ENCODE measurements at regions not wholly inside any gene's neighbourhood (a gene's known extent, or its start where the extent isn't known, plus 50 kb on each side); places are given as distances from the start of the nearest gene placed in this dataset.
"Not testable (repeated sequence)": the region's sequence is repeated elsewhere in the genome, so short reads cannot be mapped to it uniquely, and the experiment has no call there.

DNA sequence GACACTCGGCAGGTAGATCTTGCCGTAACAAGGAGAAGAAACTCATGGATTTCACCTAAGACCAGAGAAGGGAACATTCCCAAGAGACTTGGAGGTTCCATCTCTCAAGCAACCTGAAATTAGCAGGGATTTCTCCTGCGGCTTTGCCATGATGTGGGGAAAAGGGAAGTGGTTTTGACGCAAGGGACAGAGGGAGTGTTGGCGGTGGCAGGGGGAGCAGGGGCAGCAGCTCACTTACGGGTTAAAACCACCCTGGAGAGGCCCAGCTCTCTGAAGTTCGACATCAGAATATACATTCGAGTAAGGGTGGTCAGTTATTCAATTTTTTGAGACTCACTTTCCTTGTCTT lies 76.1 kb upstream of the POMP start:
- H3K27me3 ChIP-seq (replicated peaks) = no peaks in the 10 kb centered on the region
- H3K4me1 ChIP-seq (replicated peaks) = peaks cover 31% of the 10 kb centered on the region
- no peak overlapping the region for H3K4me3 ChIP-seq
- H3K27ac ChIP-seq = no peak overlapping the region
- no peak for DNase-seq (ENCODE audit: low read depth in 1 of 2, low spot score in 2 of 2)
- H3K36me3 ChIP-seq = no peaks in the 10 kb centered on the region
- no peaks in the 10 kb centered on the region for H3K9me3 ChIP-seq (replicated peaks)

DNA sequence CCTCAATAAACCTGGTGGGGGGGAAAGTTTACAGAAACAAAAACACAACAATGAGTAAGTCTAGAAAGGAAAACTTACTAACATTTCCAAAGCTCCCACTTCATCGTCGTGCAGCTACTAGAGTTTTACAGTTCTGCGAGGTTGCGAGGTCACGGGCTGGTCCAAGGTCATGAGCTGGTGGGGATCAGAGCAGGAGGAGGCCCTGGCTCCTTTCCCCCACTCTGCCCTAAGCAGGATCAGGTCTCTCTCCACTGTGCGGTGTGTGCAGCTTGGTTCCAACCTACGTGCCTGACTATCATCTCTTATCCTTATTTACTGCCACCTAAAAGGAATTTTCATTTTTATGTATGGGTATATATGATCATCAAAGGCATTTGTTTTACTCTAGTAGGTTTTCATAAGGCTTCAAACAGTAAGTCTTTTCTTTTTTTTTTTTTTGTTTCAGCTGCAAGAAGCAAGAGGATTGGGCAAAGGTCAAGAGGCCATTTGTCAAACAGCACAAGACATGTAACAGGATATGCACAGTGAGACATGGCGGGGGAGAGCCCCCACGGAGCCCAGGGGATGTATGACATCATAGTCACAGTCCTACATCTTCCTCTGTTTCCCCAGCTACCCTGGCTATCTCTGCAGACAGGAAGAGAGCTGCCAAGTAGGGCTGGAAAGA lies 76.6 kb upstream of the POMP start:
- Histone ChIP-seq H3K27ac (no peak overlapping the region), H3K27me3 (replicated peaks) (no peaks in the 10 kb centered on the region), H3K9me3 (replicated peaks) (no peaks in the 10 kb centered on the region), H3K4me1 (replicated peaks) (peaks cover 31% of the 10 kb centered on the region), H3K36me3 (no peaks in the 10 kb centered on the region), H3K4me3 (no peak overlapping the region)
- DNase-seq (ENCODE audit: low read depth in 1 of 2, low spot score in 2 of 2) = no peak

GRCh38 chr13:28581451-28581850 lies 77.5 kb upstream of the POMP start:
- peaks cover 26% of the 10 kb centered on the region for H3K4me1 ChIP-seq (replicated peaks)
- H3K27me3 ChIP-seq (replicated peaks) = no peaks in the 10 kb centered on the region
- no peak overlapping the region for H3K4me3 ChIP-seq
- H3K9me3 ChIP-seq (replicated peaks) = no peaks in the 10 kb centered on the region
- DNase-seq (ENCODE audit: low read depth in 1 of 2, low spot score in 2 of 2) = no peak
- no peaks in the 10 kb centered on the region for H3K36me3 ChIP-seq
- H3K27ac ChIP-seq = no peak overlapping the region

DNA sequence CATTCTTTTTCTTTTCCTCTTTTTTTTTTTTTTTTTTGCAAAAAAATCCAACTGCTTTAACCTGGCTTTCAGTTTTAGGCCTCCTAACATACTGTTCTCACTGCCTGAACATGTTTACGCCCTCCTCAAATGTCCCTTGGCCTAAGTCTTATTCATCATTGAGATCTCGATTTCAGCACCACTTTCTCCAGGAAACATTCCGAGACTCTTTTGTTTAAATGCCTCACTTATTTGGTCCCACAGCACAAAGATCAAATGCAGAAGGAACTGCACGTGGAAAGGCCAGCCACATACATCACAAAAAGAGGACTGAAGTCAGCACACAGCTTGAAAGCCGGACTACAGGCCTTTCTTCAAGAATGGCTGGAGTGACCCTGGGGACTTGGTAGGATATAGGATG lies 79.2 kb upstream of the POMP start:
- Histone ChIP-seq H3K9me3 (replicated peaks) (no peaks in the 10 kb centered on the region), H3K4me1 (replicated peaks) (peaks cover 17% of the 10 kb centered on the region), H3K27me3 (replicated peaks) (no peaks in the 10 kb centered on the region), H3K27ac (no peak overlapping the region), H3K36me3 (no peaks in the 10 kb centered on the region), H3K4me3 (no peak overlapping the region)
- DNase-seq (ENCODE audit: low read depth in 1 of 2, low spot score in 2 of 2) = no peak

DNA sequence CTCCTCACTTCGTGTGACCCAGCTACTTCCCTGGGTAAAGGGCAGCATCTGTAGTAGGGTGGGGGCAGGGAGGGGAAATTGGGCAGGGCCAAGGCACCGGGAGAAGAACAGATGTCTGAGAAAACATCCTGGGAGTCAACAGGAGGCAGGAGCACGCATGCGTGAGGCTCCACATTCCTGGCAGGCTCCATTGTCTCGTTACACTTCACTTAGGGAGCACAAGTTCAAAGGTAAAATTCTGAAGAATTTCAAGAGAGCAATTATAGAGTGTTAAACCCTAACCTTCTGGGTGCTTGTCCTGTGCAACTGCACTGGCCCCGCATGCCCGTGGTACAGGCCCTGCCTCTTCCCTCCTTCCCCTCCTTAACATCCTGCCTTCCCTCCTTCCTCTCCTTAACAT lies 79.6 kb upstream of the POMP start:
- Histone ChIP-seq H3K27me3 (replicated peaks) (no peaks in the 10 kb centered on the region), H3K9me3 (replicated peaks) (no peaks in the 10 kb centered on the region), H3K36me3 (no peaks in the 10 kb centered on the region), H3K4me3 (no peak overlapping the region), H3K4me1 (replicated peaks) (peaks cover 21% of the 10 kb centered on the region), H3K27ac (no peak overlapping the region)
- no peak for DNase-seq (ENCODE audit: low read depth in 1 of 2, low spot score in 2 of 2)

DNA sequence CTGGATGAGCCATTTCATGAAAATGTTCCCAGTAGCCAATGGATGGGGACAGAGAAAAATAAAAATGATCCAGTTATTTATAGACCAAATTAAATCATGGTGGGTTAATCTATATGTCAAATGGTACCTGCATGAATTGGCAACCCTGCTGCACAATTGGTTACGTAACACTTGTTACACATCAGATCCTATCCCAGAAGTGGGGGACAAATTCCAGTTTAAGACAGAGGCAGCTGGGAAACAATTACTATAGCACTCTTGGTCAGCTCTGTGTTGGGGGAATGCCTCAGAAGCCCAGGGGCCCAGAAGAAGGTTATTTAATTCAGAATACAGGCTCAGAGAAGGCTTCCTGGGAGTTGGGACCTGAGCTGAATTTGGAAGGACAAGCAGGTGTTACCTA lies 81.1 kb upstream of the FLT1 start:
- Histone ChIP-seq H3K36me3 (no peaks in the 10 kb centered on the region), H3K4me1 (replicated peaks) (peaks cover 15% of the 10 kb centered on the region), H3K9me3 (replicated peaks) (no peaks in the 10 kb centered on the region), H3K4me3 (no peak overlapping the region), H3K27me3 (replicated peaks) (no peaks in the 10 kb centered on the region), H3K27ac (no peak overlapping the region)
- no peak for DNase-seq (ENCODE audit: low read depth in 1 of 2, low spot score in 2 of 2)

DNA sequence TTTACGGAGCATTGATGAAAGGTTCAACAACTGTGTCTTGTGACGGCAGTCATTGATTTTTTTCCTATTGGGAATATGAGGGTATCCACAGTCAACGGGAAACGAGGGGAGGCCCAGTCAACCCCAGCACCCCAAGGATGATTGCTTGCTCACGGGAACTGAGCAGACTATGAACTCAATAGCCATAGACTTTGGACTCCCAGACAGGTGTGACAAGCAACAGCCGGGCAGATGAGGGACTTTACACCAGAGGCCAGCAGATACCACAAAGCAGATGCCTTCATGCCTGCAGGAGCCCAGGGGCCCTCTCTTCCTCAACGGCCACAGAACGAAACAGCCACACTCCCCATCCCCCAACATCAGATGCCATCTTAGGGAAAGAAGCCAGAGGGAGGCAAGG lies 80.3 kb upstream of the FLT1 start:
- Histone ChIP-seq H3K27me3 (replicated peaks) (no peaks in the 10 kb centered on the region), H3K4me1 (replicated peaks) (peaks cover 15% of the 10 kb centered on the region), H3K27ac (peak overlapping the region; percentile 94), H3K36me3 (no peaks in the 10 kb centered on the region), H3K9me3 (replicated peaks) (no peaks in the 10 kb centered on the region), H3K4me3 (peak overlapping the region; percentile 11; the same call in 1 of the 2 replicates)
- no peak for DNase-seq (ENCODE audit: low read depth in 1 of 2, low spot score in 2 of 2)

DNA sequence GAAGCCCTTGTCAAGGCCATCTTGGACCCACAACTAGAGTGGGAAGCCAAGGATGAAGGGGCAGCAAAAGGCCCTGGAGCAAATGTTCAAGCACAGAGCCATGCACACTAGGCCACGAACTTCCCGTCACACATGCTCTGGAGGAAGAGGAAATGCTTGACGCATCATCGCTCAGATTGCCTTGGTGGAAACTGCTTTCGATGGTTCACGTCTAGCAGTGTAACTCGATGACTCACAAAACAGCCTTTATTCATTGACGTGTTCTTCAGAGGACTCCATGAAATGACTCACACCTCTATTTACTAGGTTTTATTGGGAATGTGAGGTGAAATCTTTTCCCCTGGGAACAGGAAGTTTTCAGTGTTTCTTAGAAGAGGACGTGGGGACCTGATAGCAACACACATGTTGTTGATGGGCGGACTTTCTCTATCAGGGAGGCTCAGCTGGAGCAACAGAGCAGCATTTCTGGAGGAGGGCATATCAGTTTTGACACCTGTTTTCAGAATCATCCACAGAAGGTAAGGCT lies 79.8 kb upstream of the FLT1 start:
- no peaks in the 10 kb centered on the region for H3K27me3 ChIP-seq (replicated peaks)
- H3K36me3 ChIP-seq = no peaks in the 10 kb centered on the region
- peak; percentile 81 to 87 for DNase-seq (ENCODE audit: low read depth in 1 of 2, low spot score in 2 of 2)
- H3K9me3 ChIP-seq (replicated peaks) = no peaks in the 10 kb centered on the region
- peak overlapping the region; percentile 94 for H3K27ac ChIP-seq
- peaks cover 15% of the 10 kb centered on the region for H3K4me1 ChIP-seq (replicated peaks)
- H3K4me3 ChIP-seq = peak overlapping the region; percentile 11; the same call in 1 of the 2 replicates

- no peak overlapping the region for H3K4me3 ChIP-seq
- no peaks in the 10 kb centered on the region for H3K36me3 ChIP-seq
- no peaks in the 10 kb centered on the region for H3K9me3 ChIP-seq (replicated peaks)
- no peaks in the 10 kb centered on the region for H3K27me3 ChIP-seq (replicated peaks)
- peaks cover 15% of the 10 kb centered on the region for H3K4me1 ChIP-seq (replicated peaks)
- DNase-seq (ENCODE audit: low read depth in 1 of 2, low spot score in 2 of 2) = no peak
- H3K27ac ChIP-seq = peak overlapping the region; percentile 94
Measured at GRCh38 chr13:28573595-28574373, 78.9 kb upstream of the FLT1 start.

DNA sequence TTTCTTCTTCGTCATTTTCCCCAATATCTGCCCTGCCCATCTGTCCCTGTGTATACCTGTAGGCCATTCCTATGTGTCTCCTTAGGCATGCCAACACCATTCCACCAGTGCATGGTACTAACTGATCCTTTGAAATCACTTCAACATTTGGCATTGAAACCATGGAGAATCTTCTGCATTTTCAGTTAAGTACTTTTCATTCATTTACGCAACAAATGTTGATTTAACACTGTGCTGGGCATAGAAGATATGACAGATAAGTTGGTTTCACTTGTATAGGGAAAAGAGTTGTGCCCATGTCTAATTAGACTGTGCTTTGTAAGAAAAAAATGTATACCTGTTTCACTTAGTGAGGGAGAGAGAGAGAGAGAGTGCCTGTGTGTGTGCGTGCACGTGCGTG lies 77.9 kb upstream of the FLT1 start:
- no peaks in the 10 kb centered on the region for H3K9me3 ChIP-seq (replicated peaks)
- no peak overlapping the region for H3K27ac ChIP-seq
- H3K36me3 ChIP-seq = no peaks in the 10 kb centered on the region
- H3K4me3 ChIP-seq = no peak overlapping the region
- DNase-seq (ENCODE audit: low read depth in 1 of 2, low spot score in 2 of 2) = no peak
- H3K4me1 ChIP-seq (replicated peaks) = peaks cover 15% of the 10 kb centered on the region
- no peaks in the 10 kb centered on the region for H3K27me3 ChIP-seq (replicated peaks)

GRCh38 chr13:28570356-28570755 lies 75.4 kb upstream of the FLT1 start:
- not testable (repeated sequence) for H3K9me3 ChIP-seq (replicated peaks); H3K4me3 ChIP-seq; H3K27ac ChIP-seq; DNase-seq (ENCODE audit: low read depth in 1 of 2, low spot score in 2 of 2); H3K36me3 ChIP-seq; H3K27me3 ChIP-seq (replicated peaks)
- peaks cover 13% of the 10 kb centered on the region for H3K4me1 ChIP-seq (replicated peaks)

GRCh38 chr13:28569886-28570285 lies 75.0 kb upstream of the FLT1 start:
- Histone ChIP-seq H3K4me1 (replicated peaks) (peaks cover 8% of the 10 kb centered on the region), H3K27me3 (replicated peaks) (no peaks in the 10 kb centered on the region), H3K36me3 (no peaks in the 10 kb centered on the region), H3K27ac (no peak overlapping the region), H3K9me3 (replicated peaks) (no peaks in the 10 kb centered on the region), H3K4me3 (no peak overlapping the region)
- DNase-seq (ENCODE audit: low read depth in 1 of 2, low spot score in 2 of 2) = no peak

- no peaks in the 10 kb centered on the region for H3K4me1 ChIP-seq (replicated peaks)
- no peaks in the 10 kb centered on the region for H3K36me3 ChIP-seq
- H3K4me3 ChIP-seq = no peak overlapping the region
- no peaks in the 10 kb centered on the region for H3K9me3 ChIP-seq (replicated peaks)
- no peaks in the 10 kb centered on the region for H3K27me3 ChIP-seq (replicated peaks)
- no peak overlapping the region for H3K27ac ChIP-seq
- DNase-seq (ENCODE audit: low read depth in 1 of 2, low spot score in 2 of 2) = no peak
Measured at GRCh38 chr13:28568286-28568685, 73.4 kb upstream of the FLT1 start.

DNA sequence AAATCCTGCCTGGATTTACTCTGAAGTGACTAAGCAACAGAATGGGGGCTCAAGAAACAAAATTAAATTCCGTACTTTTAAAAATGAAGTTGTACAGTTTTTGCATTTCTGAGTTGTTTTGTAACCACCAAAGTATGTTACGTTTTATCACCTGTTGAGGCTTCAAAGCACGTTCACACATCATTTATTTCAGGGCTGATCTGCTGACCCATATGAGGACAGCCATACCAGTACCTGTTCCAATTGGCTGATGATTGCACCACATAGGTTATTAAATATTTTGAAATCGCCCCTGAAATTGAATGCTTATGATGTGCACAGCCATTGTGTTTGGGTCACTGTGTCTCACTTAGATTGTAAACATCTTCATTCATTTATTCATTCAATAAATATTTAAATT lies 72.0 kb upstream of the FLT1 start:
- DNase-seq (ENCODE audit: low read depth in 1 of 2, low spot score in 2 of 2) = no peak
- Histone ChIP-seq H3K27ac (no peak overlapping the region), H3K27me3 (replicated peaks) (no peaks in the 10 kb centered on the region)

More for the DNA sequence above, 72.0 kb upstream of the FLT1 start:
- Histone ChIP-seq H3K36me3 (no peaks in the 10 kb centered on the region), H3K4me3 (no peak overlapping the region), H3K9me3 (replicated peaks) (no peaks in the 10 kb centered on the region), H3K4me1 (replicated peaks) (no peaks in the 10 kb centered on the region)

Measured in SJSA1 (cell line).